GM21529 (cell line): ENCODE measurements at regions not wholly inside any gene's neighbourhood (a gene's known extent, or its start where the extent isn't known, plus 50 kb on each side); places are given as distances from the start of the nearest gene placed in this dataset.

Source experiments
- ATAC-seq: cut with Tn5 transposase; IDR thresholded peaks from one replicate; pipeline ENCODE4 v1.9.1; 2021; ENCODE audit not compliant: unreplicated experiment

GRCh38 chr11:32316232-32316631 lies 119.1 kb downstream of the WT1 start:
- ATAC-seq = no peak

- ATAC-seq = no peak
Measured at GRCh38 chr11:32316858-32317642, 118.3 kb downstream of the WT1 start.

GRCh38 chr11:32317643-32318042 lies 117.7 kb downstream of the WT1 start:
- no peak for ATAC-seq

- ATAC-seq = no peak
Measured at GRCh38 chr11:32318071-32319055, 117.0 kb downstream of the WT1 start.

- no peak for ATAC-seq
Measured at GRCh38 chr11:32323814-32324130, 111.6 kb downstream of the WT1 start.

GRCh38 chr11:32325187-32325586 lies 110.2 kb downstream of the WT1 start:
- ATAC-seq = no peak

GRCh38 chr11:32325725-32326124 lies 109.6 kb downstream of the WT1 start:
- no peak for ATAC-seq

GRCh38 chr11:32326522-32326921 lies 108.8 kb downstream of the WT1 start:
- ATAC-seq = no peak

- no peak for ATAC-seq
Measured at GRCh38 chr11:32328392-32328791, 106.9 kb downstream of the WT1 start.

GRCh38 chr11:32331098-32331497 lies 104.2 kb downstream of the WT1 start:
- ATAC-seq = no peak

GRCh38 chr11:32331792-32332191 lies 103.5 kb downstream of the WT1 start:
- no peak for ATAC-seq

GRCh38 chr11:32332990-32333319 lies 102.4 kb downstream of the WT1 start:
- ATAC-seq = no peak

GRCh38 chr11:32333320-32333991 lies 101.9 kb downstream of the WT1 start:
- no peak for ATAC-seq

GRCh38 chr11:32334822-32335221 lies 100.5 kb downstream of the WT1 start:
- ATAC-seq = no peak
